Fibroblast of villous mesenchyme (primary cell): ENCODE measurements at regions not wholly inside any gene's neighbourhood (a gene's known extent, or its start where the extent isn't known, plus 50 kb on each side); places are given as distances from the start of the nearest gene placed in this dataset.

Experiments used
- DNase-seq: peaks from one replicate; pipeline ENCODE4 v3.0.0-alpha.2; 2010; ENCODE audit warnings: low read depth
- H3K4me3 ChIP-seq: 2 replicates; pipeline ENCODE4 v1.5.1; 2011; ENCODE audit warnings: low read depth, mild to moderate bottlenecking, low read length
- CTCF ChIP-seq: IDR thresholded peaks from 2 replicates; pipeline ENCODE4 v1.5.1; 2012; ENCODE audit warnings: low read depth, mild to moderate bottlenecking, low read length; ENCODE audit not compliant: insufficient read depth

- no peak for DNase-seq
- no peak overlapping the region for H3K4me3 ChIP-seq
- TF ChIP-seq CTCF, result no peak
Observed at GRCh38 chr10:128712661-128713400, 586.6 kb upstream of the MKI67 start.

GRCh38 chr10:128713471-128713870 is 587.2 kb upstream of the MKI67 start:
- TF ChIP-seq CTCF, result no peak

GRCh38 chr10:128713874-128714570 is 587.8 kb upstream of the MKI67 start:
- no peak overlapping the region for H3K4me3 ChIP-seq
- no peak for DNase-seq
- no peak for TF ChIP-seq CTCF

More at GRCh38 chr10:128713471-128713870, 587.2 kb upstream of the MKI67 start:
- DNase-seq, result no peak
- H3K4me3 ChIP-seq, result no peak overlapping the region

- H3K4me3 ChIP-seq, result no peak overlapping the region
- no peak for TF ChIP-seq CTCF
- DNase-seq, result no peak
Observed at GRCh38 chr10:128714644-128715415, 588.6 kb upstream of the MKI67 start.

- DNase-seq, result no peak
- H3K4me3 ChIP-seq, result no peak overlapping the region
- no peak for TF ChIP-seq CTCF
Observed at GRCh38 chr10:128716181-128716580, 590.0 kb upstream of the MKI67 start.

GRCh38 chr10:128721963-128722445 is 595.8 kb upstream of the MKI67 start:
- H3K4me3 ChIP-seq, result no peak overlapping the region
- DNase-seq, result no peak
- TF ChIP-seq CTCF, result no peak
